ENCODE measurements at regions not wholly inside any gene's neighbourhood (a gene's known extent, or its start where the extent isn't known, plus 50 kb on each side); places are given as distances from the start of the nearest gene placed in this dataset.

DNA sequence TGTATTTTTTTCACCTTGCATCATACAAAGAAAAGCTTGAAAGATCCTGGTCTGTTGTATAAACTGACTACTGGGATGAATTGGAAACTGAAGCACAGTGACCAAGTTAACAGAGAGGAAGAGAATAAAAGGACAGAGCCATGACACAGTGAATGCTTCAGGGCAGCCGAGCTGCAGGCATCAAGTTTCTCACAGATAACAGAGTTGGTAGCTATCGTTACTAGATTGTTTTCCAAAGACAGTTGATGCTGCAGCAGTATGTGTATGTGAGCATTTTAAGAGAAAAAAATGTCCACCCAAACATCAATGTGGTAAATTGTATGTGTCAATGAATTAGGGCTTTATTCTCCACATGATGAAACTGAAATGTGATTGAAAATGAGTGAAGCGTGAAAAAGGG lies 1032.7 kb downstream of the ADGRL3 start:
- Histone ChIP-seq H3K27me3 (replicated peaks; ENCODE audit: insufficient read depth, low read depth, low read length, poor library complexity) (no peaks in the 10 kb centered on the region), H3K4me3 (ENCODE audit: low read depth, low read length, poor library complexity, severe bottlenecking) (no peak overlapping the region), H3K27ac (ENCODE audit: low read depth, low read length, poor library complexity, severe bottlenecking) (no peak overlapping the region), H3K36me3 (ENCODE audit: insufficient read depth, low read length, poor library complexity, severe bottlenecking) (no peaks in the 10 kb centered on the region), H3K9me3 (ENCODE audit: low read depth, low read length, poor library complexity, severe bottlenecking) (no peaks in the 10 kb centered on the region), H3K4me1 (ENCODE audit: insufficient read depth, low read length, poor library complexity, severe bottlenecking) (no peaks in the 10 kb centered on the region)
- intact Hi-C loops (cut with micrococcal nuclease; ENCODE audit: unreplicated experiment), result no loop called here
- POLR2A ChIA-PET (ENCODE audit: low non-redundant PET), result no interaction called here
- no TSS peak for BruUV-seq (replicated peaks)
- no peak for DNase-seq (ENCODE audit: low spot score)
- TF ChIP-seq, protein P1, sequence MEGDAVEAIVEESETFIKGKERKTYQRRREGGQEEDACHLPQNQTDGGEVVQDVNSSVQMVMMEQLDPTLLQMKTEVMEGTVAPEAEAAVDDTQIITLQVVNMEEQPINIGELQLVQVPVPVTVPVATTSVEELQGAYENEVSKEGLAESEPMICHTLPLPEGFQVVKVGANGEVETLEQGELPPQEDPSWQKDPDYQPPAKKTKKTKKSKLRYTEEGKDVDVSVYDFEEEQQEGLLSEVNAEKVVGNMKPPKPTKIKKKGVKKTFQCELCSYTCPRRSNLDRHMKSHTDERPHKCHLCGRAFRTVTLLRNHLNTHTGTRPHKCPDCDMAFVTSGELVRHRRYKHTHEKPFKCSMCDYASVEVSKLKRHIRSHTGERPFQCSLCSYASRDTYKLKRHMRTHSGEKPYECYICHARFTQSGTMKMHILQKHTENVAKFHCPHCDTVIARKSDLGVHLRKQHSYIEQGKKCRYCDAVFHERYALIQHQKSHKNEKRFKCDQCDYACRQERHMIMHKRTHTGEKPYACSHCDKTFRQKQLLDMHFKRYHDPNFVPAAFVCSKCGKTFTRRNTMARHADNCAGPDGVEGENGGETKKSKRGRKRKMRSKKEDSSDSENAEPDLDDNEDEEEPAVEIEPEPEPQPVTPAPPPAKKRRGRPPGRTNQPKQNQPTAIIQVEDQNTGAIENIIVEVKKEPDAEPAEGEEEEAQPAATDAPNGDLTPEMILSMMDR (conservative IDR thresholded peaks at IDR 0.05; ENCODE audit: low read depth, low read length), result no peak
- no peak for TF ChIP-seq EZH2 (IDR thresholded peaks at IDR 0.05; ENCODE audit: borderline replicate concordance, low read depth, low read length, poor library complexity, severe bottlenecking)
- CTCF ChIA-PET, result no interaction called here

DNA sequence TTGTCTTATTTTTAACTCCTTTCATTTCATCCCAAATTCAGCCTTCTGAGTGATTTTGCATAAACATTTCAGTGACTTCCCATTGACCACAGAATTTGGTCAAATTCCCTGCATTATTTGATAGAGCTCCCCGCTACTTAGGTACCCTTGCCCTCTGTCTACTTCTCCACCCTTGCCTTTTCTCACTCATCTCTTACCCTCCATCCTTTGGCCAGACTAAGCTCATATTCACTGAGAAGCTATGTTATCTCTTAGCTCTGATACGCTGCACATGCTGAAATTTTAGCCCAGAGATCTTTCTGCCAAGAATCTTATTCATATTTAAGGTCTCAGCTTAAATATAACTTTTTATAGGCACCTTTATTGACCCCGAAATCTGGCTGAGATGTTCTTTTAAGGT lies 1031.9 kb downstream of the ADGRL3 start:
- TF ChIP-seq, protein P1 (conservative IDR thresholded peaks at IDR 0.05; ENCODE audit: low read depth, low read length), result no peak
- no peak for TF ChIP-seq EZH2 (IDR thresholded peaks at IDR 0.05; ENCODE audit: borderline replicate concordance, low read depth, low read length, poor library complexity, severe bottlenecking)

DNA sequence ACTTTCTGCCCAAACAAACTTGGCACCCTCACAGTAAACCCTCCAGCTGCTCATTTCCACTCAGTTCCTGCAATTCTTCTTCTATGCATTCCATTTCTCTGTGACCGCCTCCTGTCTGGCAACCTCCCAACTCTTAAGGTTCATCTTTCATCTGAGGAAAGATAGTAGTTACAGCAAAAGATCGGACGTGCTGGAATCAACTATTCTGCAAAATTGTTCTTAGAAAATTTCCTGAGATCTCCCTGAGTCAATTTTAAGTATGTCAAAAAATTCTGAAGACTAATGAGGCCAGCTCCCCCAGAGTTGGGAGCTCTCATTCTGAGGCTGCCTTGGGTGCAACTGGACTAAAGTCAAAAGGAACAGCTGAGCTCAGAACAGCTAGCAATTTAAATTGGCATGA lies 1026.0 kb downstream of the ADGRL3 start:
- no peak overlapping the region for H3K27ac ChIP-seq (ENCODE audit: low read depth, low read length, poor library complexity, severe bottlenecking)
- ChIA-PET CTCF (no interaction called here), POLR2A (ENCODE audit: low non-redundant PET) (no interaction called here)
- H3K4me3 ChIP-seq (ENCODE audit: low read depth, low read length, poor library complexity, severe bottlenecking), result no peak overlapping the region
- H3K36me3 ChIP-seq (ENCODE audit: insufficient read depth, low read length, poor library complexity, severe bottlenecking), result no peaks in the 10 kb centered on the region
- no TSS peak for BruUV-seq (replicated peaks)
- DNase-seq (ENCODE audit: low spot score), result no peak
- TF ChIP-seq, protein P1 (conservative IDR thresholded peaks at IDR 0.05; ENCODE audit: low read depth, low read length), result no peak
- TF ChIP-seq EZH2 (IDR thresholded peaks at IDR 0.05; ENCODE audit: borderline replicate concordance, low read depth, low read length, poor library complexity, severe bottlenecking), result no peak
- H3K4me1 ChIP-seq (ENCODE audit: insufficient read depth, low read length, poor library complexity, severe bottlenecking), result no peaks in the 10 kb centered on the region
- H3K27me3 ChIP-seq (replicated peaks; ENCODE audit: insufficient read depth, low read depth, low read length, poor library complexity), result no peaks in the 10 kb centered on the region
- intact Hi-C loops (cut with micrococcal nuclease; ENCODE audit: unreplicated experiment), result no loop called here
- no peaks in the 10 kb centered on the region for H3K9me3 ChIP-seq (ENCODE audit: low read depth, low read length, poor library complexity, severe bottlenecking)

More for the DNA sequence above, 1031.9 kb downstream of the ADGRL3 start:
- intact Hi-C loops (cut with micrococcal nuclease; ENCODE audit: unreplicated experiment), result no loop called here
- H3K9me3 ChIP-seq (ENCODE audit: low read depth, low read length, poor library complexity, severe bottlenecking), result no peaks in the 10 kb centered on the region
- H3K4me3 ChIP-seq (ENCODE audit: low read depth, low read length, poor library complexity, severe bottlenecking), result no peak overlapping the region
- no peak for DNase-seq (ENCODE audit: low spot score)
- no peaks in the 10 kb centered on the region for H3K4me1 ChIP-seq (ENCODE audit: insufficient read depth, low read length, poor library complexity, severe bottlenecking)
- H3K27ac ChIP-seq (ENCODE audit: low read depth, low read length, poor library complexity, severe bottlenecking), result no peak overlapping the region
- ChIA-PET POLR2A (ENCODE audit: low non-redundant PET) (no interaction called here), CTCF (no interaction called here)
- BruUV-seq (replicated peaks), result no TSS peak
- H3K36me3 ChIP-seq (ENCODE audit: insufficient read depth, low read length, poor library complexity, severe bottlenecking), result no peaks in the 10 kb centered on the region
- no peaks in the 10 kb centered on the region for H3K27me3 ChIP-seq (replicated peaks; ENCODE audit: insufficient read depth, low read depth, low read length, poor library complexity)

Measured in A673 (cell line).